H1 (cell line): ENCODE measurements at regions not wholly inside any gene's neighbourhood (a gene's known extent, or its start where the extent isn't known, plus 50 kb on each side); places are given as distances from the start of the nearest gene placed in this dataset.
A peak's percentile ranks its signal among the peaks of the same experiment; 100 is the strongest.

Experiments
- CTCF ChIA-PET: fragments of 300-600 bp; sonication (Branson Sonifier 250); formaldehyde crosslinking; loops from one replicate; lab custom pipeline; 2021; ENCODE audit not compliant: partially characterized antibody; lab: Charles Lee
- POLR2A ChIA-PET: fragments of 300-600 bp; sonication (Branson Sonifier 250); formaldehyde crosslinking; loops from one replicate; lab custom pipeline; 2021; ENCODE audit warnings: inconsistent platforms; ENCODE audit not compliant: partially characterized antibody; lab: Charles Lee
- DNase-seq, 2 experiments: peaks; one replicate each; pipeline versions ENCODE4 v3.0.0 to v3.0.0-alpha.2; 2010 to 2022; ENCODE audit warnings: low spot score in 2 of 2, low read depth in 1 of 2, mixed read lengths in 1 of 2
- FAIRE-seq: peaks from 2 replicates; lab custom pipeline; 2011; peaks lifted over from hg19 to GRCh38; lab: Jason Lieb, UNC
- H2AFZ ChIP-seq: 2 replicates; pipeline ENCODE4 v1.8.1; 2012; ENCODE audit warnings: low read length, inconsistent platforms
- H2AK5ac ChIP-seq: 2 replicates; pipeline ENCODE4 v1.6.1; 2013; ENCODE audit warnings: low read depth, low read length
- H2BK120ac ChIP-seq: replicated peaks from 2 replicates; pipeline ENCODE3; 2013; ENCODE audit warnings: low read depth, low read length, inconsistent platforms
- H2BK12ac ChIP-seq: 2 replicates; pipeline ENCODE4 v1.6.1; 2013; ENCODE audit warnings: low read depth, low read length
- H2BK15ac ChIP-seq: 2 replicates; pipeline ENCODE4 v1.6.1; 2013; ENCODE audit warnings: low read length
- H2BK20ac ChIP-seq: 2 replicates; pipeline ENCODE4 v1.6.1; 2013; ENCODE audit warnings: low read length
- H2BK5ac ChIP-seq: 2 replicates; pipeline ENCODE4 v1.6.1; 2013; ENCODE audit warnings: low read depth, low read length
- H3K14ac ChIP-seq: 2 replicates; pipeline ENCODE4 v1.6.1; 2013; ENCODE audit warnings: inconsistent platforms; ENCODE audit not compliant: insufficient read length
- H3K18ac ChIP-seq: 2 replicates; pipeline ENCODE4 v1.6.1; 2013; ENCODE audit warnings: low read length; ENCODE audit errors: extremely low read depth
- H3K23ac ChIP-seq: 2 replicates; pipeline ENCODE4 v1.6.1; 2013; ENCODE audit warnings: inconsistent platforms; ENCODE audit not compliant: insufficient read length
- H3K23me2 ChIP-seq: 2 replicates; pipeline ENCODE4 v1.6.1; 2013; ENCODE audit warnings: low read depth, low read length
- H3K27ac ChIP-seq: 2 replicates; pipeline ENCODE4 v1.6.1; 2011; ENCODE audit warnings: low read depth, low read length, inconsistent platforms
- H3K27me3 ChIP-seq, 4 experiments: replicated peaks in 1 of 4; 1 replicate in 1 of 4; 2 replicates in 3 of 4; pipeline versions ENCODE4 v1.6.1 to v1.8.1; 2011 to 2013; ENCODE audit warnings: low read length in 3 of 4, mild to moderate bottlenecking in 3 of 4, inconsistent platforms in 2 of 4, mixed read lengths in 2 of 4, moderate library complexity in 1 of 4; ENCODE audit not compliant: control insufficient read depth in 3 of 4, insufficient read depth in 3 of 4; ENCODE audit errors: extremely low read depth in 1 of 4
- H3K36me3 ChIP-seq, 4 experiments: 2 replicates each; pipeline versions ENCODE4 v1.6.1 to v1.8.1; 2011 to 2013; ENCODE audit warnings: mild to moderate bottlenecking in 4 of 4, low read length in 3 of 4, moderate library complexity in 2 of 4, control low read depth in 1 of 4, inconsistent platforms in 1 of 4; ENCODE audit not compliant: insufficient read depth in 4 of 4, control insufficient read depth in 2 of 4
- H3K4ac ChIP-seq: replicated peaks from 2 replicates; pipeline ENCODE3; 2013; ENCODE audit warnings: low read length, low read depth, mixed read lengths, inconsistent platforms; ENCODE audit not compliant: insufficient read length
- H3K4me1 ChIP-seq, 4 experiments: replicated peaks in 1 of 4; 1 replicate in 1 of 4; 2 replicates in 3 of 4; pipeline versions ENCODE4 v1.6.1 to v1.8.1; 2011 to 2013; ENCODE audit warnings: low read length in 3 of 4, inconsistent platforms in 2 of 4, mixed read lengths in 1 of 4; ENCODE audit not compliant: insufficient read depth in 4 of 4, control insufficient read depth in 3 of 4
- H3K4me2 ChIP-seq, 2 experiments: 2 replicates each; pipeline versions ENCODE4 v1.6.1 to v1.8.1; 2011 to 2013; ENCODE audit warnings: low read depth in 2 of 2, low read length in 2 of 2, control low read depth in 1 of 2, inconsistent platforms in 1 of 2, mild to moderate bottlenecking in 1 of 2; ENCODE audit not compliant: insufficient read depth in 1 of 2
- H3K4me3 ChIP-seq, 4 experiments: fragments of 200-600, 300-600 bp in 1 of 4; sonication (generic), shearing (Covaris generic), sonication (Bioruptor Twin) in 1 of 4; 2 replicates each; pipeline versions ENCODE4 v1.5.1 to v1.8.1; 2011 to 2016; ENCODE audit warnings: low read length in 4 of 4, low read depth in 3 of 4, control low read depth in 2 of 4, inconsistent platforms in 2 of 4, mild to moderate bottlenecking in 2 of 4, mixed read lengths in 1 of 4, moderate library complexity in 1 of 4; ENCODE audit not compliant: insufficient read depth in 2 of 4; ENCODE audit errors: extremely low read depth in 1 of 4
- H3K56ac ChIP-seq: replicated peaks from 2 replicates; pipeline ENCODE3; 2013; ENCODE audit warnings: low read depth, mild to moderate bottlenecking, mixed read lengths, low read length, inconsistent platforms; ENCODE audit not compliant: insufficient read length
- H3K79me1 ChIP-seq: 2 replicates; pipeline ENCODE4 v1.6.1; 2013; ENCODE audit warnings: low read depth, low read length, control low read depth
- H3K79me2 ChIP-seq, 2 experiments: 2 replicates each; pipeline versions ENCODE4 v1.6.1 to v1.8.1; 2012 to 2013; ENCODE audit warnings: low read length in 2 of 2, mild to moderate bottlenecking in 2 of 2, inconsistent platforms in 1 of 2; ENCODE audit not compliant: insufficient read depth in 2 of 2, control insufficient read depth in 1 of 2
- H3K9ac ChIP-seq, 4 experiments: replicated peaks in 1 of 4; 1 replicate in 1 of 4; 2 replicates in 3 of 4; pipeline versions ENCODE4 v1.6.1 to v1.8.1; 2011 to 2013; ENCODE audit warnings: low read depth in 3 of 4, low read length in 3 of 4, control low read depth in 2 of 4, mild to moderate bottlenecking in 2 of 4, moderate library complexity in 2 of 4, inconsistent platforms in 1 of 4; ENCODE audit errors: extremely low read depth in 1 of 4
- H3K9me3 ChIP-seq, 2 experiments: 2 replicates each; pipeline versions ENCODE4 v1.6.1 to v1.8.1; 2012 to 2013; ENCODE audit warnings: mild to moderate bottlenecking in 2 of 2, moderate library complexity in 2 of 2, control low read depth in 1 of 2, inconsistent platforms in 1 of 2, low read depth in 1 of 2, low read length in 1 of 2, mixed read lengths in 1 of 2; ENCODE audit not compliant: insufficient read depth in 2 of 2
- H4K20me1 ChIP-seq, 2 experiments: replicated peaks in 1 of 2; 2 replicates each; pipeline versions ENCODE3 to v1.8.1; 2011 to 2013; ENCODE audit warnings: inconsistent platforms in 2 of 2, low read length in 2 of 2, mild to moderate bottlenecking in 1 of 2; ENCODE audit not compliant: insufficient read depth in 2 of 2, control insufficient read depth in 1 of 2
- H4K5ac ChIP-seq: 2 replicates; pipeline ENCODE4 v1.6.1; 2013; ENCODE audit warnings: low read length, low read depth, mixed read lengths, inconsistent platforms; ENCODE audit not compliant: insufficient read length
- H4K8ac ChIP-seq: 2 replicates; pipeline ENCODE4 v1.8.0; 2013; ENCODE audit warnings: mild to moderate bottlenecking, moderate library complexity, low read length, inconsistent platforms; ENCODE audit not compliant: insufficient read depth; ENCODE audit errors: extremely low read depth
- H4K91ac ChIP-seq: replicated peaks from 2 replicates; pipeline ENCODE3; 2013; ENCODE audit warnings: low read length, mixed read lengths, inconsistent platforms; ENCODE audit not compliant: insufficient read length
- ATF3 ChIP-seq: IDR thresholded peaks from 2 replicates; pipeline ENCODE4 v1.6.1; 2011; ENCODE audit warnings: low read depth, mild to moderate bottlenecking, low read length; ENCODE audit not compliant: insufficient read depth
- CBX5 ChIP-seq: fragments of 300-800, 300-1000 bp; sonication (generic); IDR thresholded peaks from 2 replicates; pipeline ENCODE4 v1.7.1; 2016; ENCODE audit warnings: antibody characterized with exemption, low read length, low read depth
- E2F6 ChIP-seq: IDR thresholded peaks from 2 replicates; pipeline ENCODE4 v1.6.1; 2012; ENCODE audit warnings: inconsistent platforms
- JUND ChIP-seq: IDR thresholded peaks from 2 replicates; pipeline ENCODE4 v1.6.1; 2011; ENCODE audit warnings: mild to moderate bottlenecking, improper control_type of control experiment, low read length
- KDM1A ChIP-seq: fragments of 200-600, 300-600 bp; sonication (generic); IDR thresholded peaks from 2 replicates; pipeline ENCODE4 v1.7.1; 2016; ENCODE audit warnings: mild to moderate bottlenecking, low read length, borderline replicate concordance
- POLR2AphosphoS5 ChIP-seq: IDR thresholded peaks from 2 replicates; pipeline ENCODE4 v1.6.1; 2011; ENCODE audit warnings: low read depth, low read length
- POU5F1 ChIP-seq: IDR thresholded peaks from 2 replicates; pipeline ENCODE4 v1.6.1; 2011; ENCODE audit warnings: low read depth, mild to moderate bottlenecking, low read length, moderate library complexity
- RAD21 ChIP-seq, 2 experiments: IDR thresholded peaks in 1 of 2; conservative IDR thresholded peaks in 1 of 2; 2 replicates each; pipeline ENCODE4 v1.6.1; 2011; ENCODE audit warnings: low read depth in 2 of 2, low read length in 2 of 2, improper control_type of control experiment in 1 of 2, inconsistent platforms in 1 of 2, mild to moderate bottlenecking in 1 of 2, moderate library complexity in 1 of 2
- RFX5 ChIP-seq: IDR thresholded peaks from 2 replicates; pipeline ENCODE4 v1.6.1; 2011; ENCODE audit warnings: low read depth, low read length, improper control_type of control experiment, borderline replicate concordance
- SIRT6 ChIP-seq: IDR thresholded peaks from one replicate; pipeline ENCODE4 v1.7.1; 2012; ENCODE audit warnings: low read length, inconsistent platforms
- SP4 ChIP-seq: IDR thresholded peaks from 2 replicates; pipeline ENCODE4 v1.6.1; 2012; ENCODE audit warnings: low read length, inconsistent platforms
- TAF7 ChIP-seq: optimal IDR thresholded peaks from 2 replicates; pipeline ENCODE3; 2011; ENCODE audit warnings: low read depth, mild to moderate bottlenecking, inconsistent platforms, low read length, moderate library complexity, borderline replicate concordance
- USF2 ChIP-seq: IDR thresholded peaks from 2 replicates; pipeline ENCODE4 v1.6.1; 2011; ENCODE audit warnings: low read length, improper control_type of control experiment
- WGBS, 2 experiments: shearing (Covaris generic) in 1 of 2; methylation state at CpG; one replicate each; pipeline versions ENCODE4 v1.1.6 to v1.1.7; 2013 to 2015; ENCODE audit warnings: low lambda C conversion rate in 2 of 2, mixed read lengths in 2 of 2, inconsistent platforms in 1 of 2, low coverage in 1 of 2, missing lambda C conversion rate in 1 of 2; ENCODE audit not compliant: insufficient replicate concordance in 2 of 2, insufficient coverage in 1 of 2, insufficient read length in 1 of 2; ENCODE audit errors: extremely low coverage in 1 of 2, missing lambda C conversion rate in 1 of 2; 5-methylcytosine and 5-hydroxymethylcytosine counted together

DNA sequence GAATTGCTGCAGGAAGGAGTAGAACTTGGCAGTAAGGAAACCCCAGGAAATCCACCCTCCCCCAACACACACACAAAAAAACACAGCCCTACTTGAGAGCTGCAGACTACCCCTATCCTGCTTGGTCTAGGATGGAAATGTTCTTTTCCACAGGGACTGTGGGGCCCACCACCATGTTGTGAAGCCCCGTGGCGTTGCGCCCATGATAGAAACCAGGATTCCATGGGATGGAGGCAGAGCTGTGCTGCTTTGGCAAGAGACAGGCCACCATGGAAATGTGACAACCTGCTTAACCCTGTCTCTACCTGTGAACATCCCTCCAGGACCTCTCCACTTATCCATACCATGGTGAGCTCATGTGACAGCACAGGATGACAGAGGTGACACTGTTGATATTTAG is 121.1 kb upstream of the NGF start:
- Histone ChIP-seq H3K56ac (no peak overlapping the region), H2BK120ac (no peak overlapping the region), H3K4me3 (no peak overlapping the region), H3K9me3 (no peaks in the 10 kb centered on the region), H3K4me2 (no peak overlapping the region), H2BK5ac (no peak overlapping the region), H2AFZ (0 out of 2 replicates have a peak overlapping the region, but pooled peaks have one; percentile 32), H3K9ac (no peak overlapping the region), H3K27me3 (no peaks in the 10 kb centered on the region), H3K4ac (no peak overlapping the region), H3K27ac (no peak overlapping the region), H2BK20ac (no peak overlapping the region), H3K23me2 (no peaks in the 10 kb centered on the region; the same call in 1 of the 2 replicates), H2BK15ac (no peak overlapping the region), H2AK5ac (no peak overlapping the region), H3K4me1 (no peaks in the 10 kb centered on the region), H4K20me1 (no peaks in the 10 kb centered on the region), H4K8ac (no peak overlapping the region), H3K23ac (no peak overlapping the region), H3K79me2 (no peaks in the 10 kb centered on the region), H3K18ac (no peak overlapping the region), H3K36me3 (no peaks in the 10 kb centered on the region), H4K91ac (no peak overlapping the region), H4K5ac (no peak overlapping the region), H2BK12ac (no peak overlapping the region), H3K14ac (no peak overlapping the region), H3K79me1 (no peaks in the 10 kb centered on the region)
- WGBS, 2 experiments: 100% methylated on average over 3 of the region's 3 CpGs; no CpG with 5 or more reads in 1 of the 2 experiments
- ChIA-PET POLR2A (no interaction called here), CTCF (interaction anchor here (1.3 to 3.2 kb wide), 3 partner anchors 10 to 275 kb away, joined by 5 to 18 read pairs (median 10); no protein-coding TSS in a partner anchor)
- DNase-seq: no peak
- no peak for FAIRE-seq
- TF ChIP-seq POLR2AphosphoS5: no peak
- TF ChIP-seq CBX5: no peak
- no peak for TF ChIP-seq SP4
- TF ChIP-seq USF2: no peak
- no peak for TF ChIP-seq KDM1A
- TF ChIP-seq RAD21 (IDR thresholded peaks at IDR 0.05 in 1 of 2, conservative IDR thresholded peaks at IDR 0.05 in 1 of 2; ENCODE audit: low read depth in 2 of 2, low read length in 2 of 2): no peak
- TF ChIP-seq ATF3: no peak
- TF ChIP-seq JUND: no peak
- TF ChIP-seq SIRT6: no peak
- TF ChIP-seq RFX5: no peak
- no peak for TF ChIP-seq POU5F1
- no peak for TF ChIP-seq E2F6
- no peak for TF ChIP-seq TAF7
